ENCODE measurements at regions not wholly inside any gene's neighbourhood (a gene's known extent, or its start where the extent isn't known, plus 50 kb on each side); places are given as distances from the start of the nearest gene placed in this dataset.

DNA sequence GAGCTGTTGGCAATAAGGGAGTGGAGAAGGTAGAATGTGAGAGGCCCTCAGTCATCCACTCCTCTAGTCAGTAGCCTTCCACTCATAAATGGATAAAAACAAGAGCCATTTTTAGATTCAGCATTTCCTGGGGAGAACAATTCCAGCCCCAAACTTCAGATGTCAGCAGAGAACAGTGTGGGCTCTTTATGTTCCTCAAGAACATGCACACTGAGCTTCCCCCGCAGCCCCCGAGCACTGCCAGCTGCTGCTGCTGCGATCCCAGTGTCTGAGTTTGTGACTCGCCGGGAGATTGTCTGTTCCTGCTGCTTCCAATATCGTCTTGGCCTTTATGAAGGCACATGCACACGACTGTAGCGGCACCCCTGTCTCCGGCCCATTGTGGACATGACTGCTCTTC is 143.7 kb upstream of the CTNNA2 start:
- TF ChIP-seq, protein P1, sequence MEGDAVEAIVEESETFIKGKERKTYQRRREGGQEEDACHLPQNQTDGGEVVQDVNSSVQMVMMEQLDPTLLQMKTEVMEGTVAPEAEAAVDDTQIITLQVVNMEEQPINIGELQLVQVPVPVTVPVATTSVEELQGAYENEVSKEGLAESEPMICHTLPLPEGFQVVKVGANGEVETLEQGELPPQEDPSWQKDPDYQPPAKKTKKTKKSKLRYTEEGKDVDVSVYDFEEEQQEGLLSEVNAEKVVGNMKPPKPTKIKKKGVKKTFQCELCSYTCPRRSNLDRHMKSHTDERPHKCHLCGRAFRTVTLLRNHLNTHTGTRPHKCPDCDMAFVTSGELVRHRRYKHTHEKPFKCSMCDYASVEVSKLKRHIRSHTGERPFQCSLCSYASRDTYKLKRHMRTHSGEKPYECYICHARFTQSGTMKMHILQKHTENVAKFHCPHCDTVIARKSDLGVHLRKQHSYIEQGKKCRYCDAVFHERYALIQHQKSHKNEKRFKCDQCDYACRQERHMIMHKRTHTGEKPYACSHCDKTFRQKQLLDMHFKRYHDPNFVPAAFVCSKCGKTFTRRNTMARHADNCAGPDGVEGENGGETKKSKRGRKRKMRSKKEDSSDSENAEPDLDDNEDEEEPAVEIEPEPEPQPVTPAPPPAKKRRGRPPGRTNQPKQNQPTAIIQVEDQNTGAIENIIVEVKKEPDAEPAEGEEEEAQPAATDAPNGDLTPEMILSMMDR (conservative IDR thresholded peaks at IDR 0.05), result no peak
- no peak for TF ChIP-seq EZH2 (IDR thresholded peaks at IDR 0.05; ENCODE audit: low read depth)

Data from PC-9 (cell line).